GM21515 (cell line): ENCODE measurements at regions not wholly inside any gene's neighbourhood (a gene's known extent, or its start where the extent isn't known, plus 50 kb on each side); places are given as distances from the start of the nearest gene placed in this dataset.

ENCODE experiments used
- ATAC-seq: cut with Tn5 transposase; IDR thresholded peaks from one replicate; pipeline ENCODE4 v1.9.1; 2021; ENCODE audit not compliant: unreplicated experiment

GRCh38 chr15:98025237-98025636 lies 64.7 kb downstream of the ARRDC4 start:
- ATAC-seq, result no peak

DNA sequence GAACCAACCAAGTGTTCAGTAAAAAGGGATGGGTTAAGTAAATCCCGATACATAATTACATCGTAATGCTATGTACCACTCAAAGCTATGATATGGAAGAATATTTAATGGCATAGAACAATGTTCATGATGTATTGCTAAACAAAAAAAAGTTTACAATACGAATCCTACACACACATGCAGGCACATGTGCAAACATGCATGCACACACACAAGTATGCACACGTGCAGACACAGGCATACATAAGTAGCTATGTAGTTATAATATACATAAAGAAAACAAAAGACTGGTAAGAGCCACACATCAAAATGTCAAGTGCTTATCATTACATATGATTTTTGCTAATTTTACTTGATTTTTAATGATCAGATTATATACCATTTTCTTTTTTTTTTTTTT lies 74.2 kb downstream of the ARRDC4 start:
- ATAC-seq, result no peak

DNA sequence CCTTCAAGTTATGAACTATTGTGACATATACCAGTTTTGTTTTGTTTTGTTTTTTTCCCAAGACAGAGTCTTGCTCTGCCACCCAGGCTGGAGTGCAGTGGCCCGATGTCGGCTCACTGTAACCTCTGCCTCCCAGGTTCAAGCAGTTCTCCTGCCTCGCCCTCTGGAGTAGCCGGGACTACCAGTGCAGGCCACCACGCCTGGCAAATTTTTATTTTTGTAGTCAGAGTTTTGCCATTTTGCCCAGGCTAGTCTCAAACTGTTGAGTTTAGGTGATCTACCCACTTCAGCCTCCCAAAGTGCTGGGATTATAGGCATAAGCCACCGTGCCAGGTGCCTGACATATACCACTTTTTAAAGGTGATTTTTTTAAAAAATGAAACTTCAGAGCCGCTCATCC lies 74.6 kb downstream of the ARRDC4 start:
- no peak for ATAC-seq

DNA sequence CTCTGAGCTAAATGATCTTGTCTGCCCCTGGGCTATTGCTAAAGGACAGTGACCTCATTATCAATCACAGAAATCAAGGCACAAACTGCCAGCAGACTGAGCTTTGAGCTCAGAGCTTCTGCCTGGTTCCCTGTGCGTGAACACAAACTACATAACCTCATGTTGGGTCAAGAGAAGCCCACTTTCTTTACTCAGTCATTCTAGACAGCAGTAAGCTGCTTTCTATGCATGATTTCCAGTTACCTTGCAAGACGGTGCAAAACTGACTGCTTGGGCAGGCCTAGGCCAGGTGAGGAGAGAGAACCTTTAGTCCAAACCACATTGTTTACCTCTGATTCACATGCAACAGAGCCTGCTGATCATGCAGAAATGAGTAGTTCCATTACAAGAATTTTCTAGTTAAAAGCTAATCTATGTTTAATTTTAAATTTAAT lies 75.1 kb downstream of the ARRDC4 start:
- no peak for ATAC-seq

- ATAC-seq, result no peak
Measured at GRCh38 chr15:98039596-98039995, 79.1 kb downstream of the ARRDC4 start.

DNA sequence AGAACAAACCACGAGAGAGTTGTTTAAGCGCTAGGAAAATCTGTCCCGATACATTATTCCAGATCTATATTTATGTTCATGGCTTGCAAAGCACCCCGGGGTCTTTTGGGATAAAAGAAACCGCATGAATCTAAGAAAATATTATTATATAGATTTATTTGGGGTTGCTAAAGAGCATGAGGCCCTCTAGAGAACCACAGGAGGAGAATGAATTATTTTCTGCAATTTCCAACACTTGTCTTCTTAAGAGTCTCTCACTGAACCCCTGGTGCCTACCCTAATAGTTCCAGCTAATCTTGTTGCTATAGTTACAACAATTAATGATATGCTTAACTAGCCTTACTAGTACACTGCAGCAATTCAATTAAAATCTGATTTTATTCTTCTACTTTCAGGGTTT lies 79.6 kb downstream of the ARRDC4 start:
- no peak for ATAC-seq

DNA sequence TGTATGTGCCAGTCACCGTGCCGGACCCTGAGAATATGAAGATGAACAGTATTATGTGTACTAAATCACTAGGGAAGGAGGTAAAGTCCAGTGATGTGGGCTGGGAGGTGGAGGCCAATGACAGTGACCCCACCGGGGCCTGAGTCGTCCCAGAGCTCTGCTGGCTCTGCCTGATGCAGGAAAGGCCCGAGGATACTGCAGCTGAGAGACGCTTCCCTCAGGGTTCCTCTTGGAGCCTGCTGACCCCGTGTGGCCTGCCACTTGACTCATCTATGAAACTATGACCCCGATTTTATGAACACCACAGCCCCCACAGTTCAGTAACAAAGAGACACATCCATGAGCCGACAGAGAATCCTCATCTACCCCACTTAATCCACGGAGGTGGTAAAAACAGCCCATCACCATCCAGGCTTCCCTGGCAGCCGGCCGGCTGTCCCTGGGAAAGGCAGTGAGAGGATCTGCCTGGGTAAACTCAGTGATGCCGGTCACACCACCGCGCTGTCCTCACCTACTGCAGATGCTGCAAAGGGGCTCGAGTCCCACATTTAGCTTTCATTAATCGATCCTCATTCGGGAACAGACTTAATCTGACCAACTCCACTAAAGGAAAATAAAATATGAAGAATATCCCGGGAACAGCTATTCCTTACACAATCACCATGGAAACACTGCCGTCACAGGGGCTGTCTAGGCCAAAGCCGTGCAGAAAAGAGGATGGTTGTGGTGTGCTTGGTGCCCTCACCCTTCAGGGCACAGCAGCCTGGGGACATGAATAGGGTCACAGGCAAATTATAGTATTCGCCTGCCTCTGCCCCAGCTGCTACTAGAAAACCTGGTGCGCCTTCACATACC lies 82.9 kb downstream of the ARRDC4 start:
- ATAC-seq, result no peak

DNA sequence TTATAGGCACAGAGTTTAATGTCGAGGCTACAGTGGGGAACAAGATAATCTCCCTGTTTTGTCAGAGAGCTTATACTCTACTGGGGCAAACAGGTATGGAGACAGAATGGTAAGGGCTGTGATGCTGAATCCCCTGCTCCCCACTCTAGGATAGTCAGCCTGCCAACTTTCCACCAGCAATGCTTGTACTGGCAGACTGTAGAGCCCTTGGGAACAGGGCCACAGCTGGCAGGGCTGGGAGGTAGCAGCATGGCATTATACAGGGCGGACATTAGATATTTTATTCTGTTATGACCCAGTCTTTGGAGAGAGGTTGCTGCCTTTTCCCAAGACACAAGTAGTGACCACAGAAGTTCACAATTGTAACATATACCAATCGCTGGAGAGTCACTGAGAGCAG lies 91.2 kb downstream of the ARRDC4 start:
- ATAC-seq, result no peak

- ATAC-seq, result no peak
Measured at GRCh38 chr15:98057453-98057852, 97.0 kb downstream of the ARRDC4 start.

DNA sequence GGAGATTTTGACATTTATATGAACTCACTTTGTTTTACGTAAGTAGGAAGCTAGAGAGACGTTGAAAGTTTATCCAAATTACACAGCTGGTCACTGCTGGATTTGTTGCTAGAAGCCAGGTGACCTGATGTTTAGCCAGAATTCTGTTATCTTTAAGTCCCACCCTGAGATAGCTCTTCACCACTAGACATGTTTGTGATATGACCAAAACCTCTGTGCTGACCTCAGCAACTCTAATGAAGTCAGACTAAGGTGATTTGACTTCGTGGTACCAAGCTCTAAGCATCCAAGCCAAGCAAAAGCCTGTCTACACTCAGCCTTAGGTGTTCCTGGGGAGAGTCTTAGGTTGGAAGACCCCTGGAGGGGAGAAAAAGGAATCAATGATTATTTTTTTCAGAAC lies 102.4 kb downstream of the ARRDC4 start:
- no peak for ATAC-seq

DNA sequence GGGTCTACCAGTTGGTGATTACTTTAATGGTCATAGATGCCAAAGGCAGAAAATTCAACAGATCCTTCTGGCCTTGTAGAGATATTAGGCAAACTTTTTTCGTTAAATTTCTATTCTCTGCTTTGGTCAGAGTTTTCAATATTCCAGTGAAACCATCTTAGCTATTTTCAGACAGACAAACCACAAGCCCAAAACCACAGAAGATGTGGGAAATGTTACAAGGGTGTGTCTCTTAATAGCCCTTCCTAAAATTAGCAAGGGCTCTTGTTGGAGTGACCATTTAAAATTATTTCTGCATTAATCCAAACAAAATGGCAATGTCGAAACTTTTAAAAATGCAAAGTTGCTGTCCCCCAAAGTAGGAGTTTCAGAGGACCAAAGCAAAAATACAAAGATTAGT lies 102.8 kb downstream of the ARRDC4 start:
- ATAC-seq, result no peak

DNA sequence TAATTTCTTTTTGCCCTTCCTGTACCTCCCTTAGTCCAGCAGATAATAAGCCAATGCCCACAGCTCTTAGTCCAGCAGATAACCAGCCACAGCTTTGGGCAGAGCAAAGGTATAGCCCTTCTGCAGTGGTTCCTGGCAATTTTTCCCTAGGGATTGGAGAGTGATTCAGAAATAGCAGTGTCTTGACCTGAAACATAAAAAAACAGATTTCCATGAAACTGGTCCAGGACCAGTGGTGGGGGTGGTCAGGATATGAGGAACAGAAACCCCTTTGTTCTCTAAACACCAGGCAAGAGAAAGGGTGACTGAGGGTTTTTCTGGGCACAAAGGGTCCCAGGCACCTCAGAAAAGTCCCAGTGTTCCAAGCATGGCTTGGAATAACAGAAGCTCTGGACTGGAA lies 103.4 kb downstream of the ARRDC4 start:
- ATAC-seq, result no peak

- no peak for ATAC-seq
Measured at GRCh38 chr15:98067339-98067738, 106.8 kb downstream of the ARRDC4 start.

DNA sequence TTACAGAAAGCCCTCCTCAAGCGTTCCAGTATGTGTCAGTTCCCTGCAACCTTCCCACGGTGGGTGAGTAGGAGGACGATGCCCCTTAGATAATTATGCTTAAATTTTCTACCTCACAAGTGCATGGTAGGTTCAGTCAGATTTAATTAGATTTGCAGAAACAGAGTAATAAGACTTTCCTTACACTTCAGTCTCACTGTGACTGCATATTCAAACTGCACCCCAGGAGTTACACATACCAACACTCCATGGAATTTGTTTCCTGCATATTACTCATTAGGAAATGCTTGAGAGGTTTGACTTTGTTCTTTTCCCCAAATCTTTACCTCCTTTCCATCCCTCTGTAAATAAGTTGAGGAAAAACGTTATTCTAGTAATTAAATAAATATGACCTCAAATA lies 108.8 kb downstream of the ARRDC4 start:
- ATAC-seq, result no peak

DNA sequence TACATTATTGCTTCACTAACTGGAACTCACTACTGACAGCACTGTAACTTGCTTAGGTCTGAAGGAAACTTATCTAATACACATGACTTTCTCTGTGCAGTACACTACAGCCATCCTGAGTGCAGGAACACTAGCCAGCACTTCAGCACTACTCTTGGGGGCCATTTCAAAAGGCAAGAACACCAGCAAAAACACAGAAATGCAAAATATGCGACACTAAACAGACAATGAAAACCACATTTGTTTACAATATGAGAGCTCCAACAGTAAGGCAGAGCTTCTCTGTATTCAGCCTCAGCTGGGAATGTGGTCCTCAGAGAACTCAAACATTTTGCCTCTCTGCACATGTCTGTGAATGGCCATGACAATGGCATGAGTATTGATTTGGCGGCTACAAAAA lies 109.6 kb downstream of the ARRDC4 start:
- ATAC-seq, result no peak

DNA sequence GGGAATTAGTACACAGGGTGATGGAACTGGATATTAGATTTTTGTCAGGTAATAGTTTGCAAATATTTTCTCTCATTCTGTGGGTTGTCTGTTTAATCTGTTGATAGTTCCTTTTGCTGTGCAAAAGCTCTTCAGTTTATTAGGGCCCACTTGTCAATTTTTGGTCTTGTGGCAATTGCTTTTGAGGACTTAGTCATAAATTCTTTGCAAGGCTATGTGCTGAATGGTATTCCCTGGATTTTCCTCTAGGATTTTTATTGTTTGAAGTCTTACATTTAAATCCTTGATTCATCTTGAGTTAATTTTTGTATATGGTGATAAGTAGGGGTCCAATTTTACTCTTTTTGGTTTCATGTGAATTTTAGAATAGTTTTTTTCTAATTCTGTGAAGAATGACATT lies 111.3 kb downstream of the ARRDC4 start:
- ATAC-seq, result no peak

GRCh38 chr15:98075441-98075840 lies 114.9 kb downstream of the ARRDC4 start:
- no peak for ATAC-seq

DNA sequence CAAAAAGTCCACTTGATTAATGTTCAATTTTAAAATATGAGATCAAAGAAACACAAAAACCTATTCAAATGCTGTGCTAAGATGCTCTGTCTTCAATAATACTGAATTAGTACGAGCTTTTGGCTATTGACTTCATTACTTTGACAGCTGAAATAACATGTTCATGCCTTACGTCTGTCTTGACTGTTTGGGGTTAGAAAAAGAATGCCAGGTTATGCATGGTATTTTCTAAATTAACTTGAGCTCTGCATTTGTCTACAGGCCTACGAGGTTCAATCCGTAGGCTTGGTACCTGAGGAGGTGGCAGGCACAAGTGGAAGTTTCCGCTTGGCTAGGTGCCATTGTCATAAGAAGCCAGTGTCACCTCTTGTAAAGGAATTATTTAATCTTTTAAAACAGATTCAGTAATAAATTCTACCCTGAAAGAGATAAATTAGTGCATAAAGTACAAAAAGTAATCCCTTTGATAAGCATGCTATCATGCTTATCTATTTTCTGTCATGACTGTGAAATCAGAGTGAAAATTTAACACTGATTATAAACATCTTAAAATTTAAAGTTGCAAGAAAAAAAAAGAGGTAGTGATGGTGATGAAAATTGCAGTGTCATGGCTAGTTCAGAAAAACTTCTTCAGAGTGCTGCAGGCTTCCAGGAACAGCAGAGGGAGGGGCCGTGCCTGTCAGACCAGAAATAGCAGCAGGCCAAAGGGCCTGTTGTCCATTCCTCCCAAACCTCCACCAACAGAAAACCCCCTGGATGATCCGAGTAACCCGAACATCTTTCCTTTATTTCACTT lies 115.7 kb downstream of the ARRDC4 start:
- no peak for ATAC-seq

GRCh38 chr15:98077186-98077585 lies 116.7 kb downstream of the ARRDC4 start:
- ATAC-seq, result no peak

DNA sequence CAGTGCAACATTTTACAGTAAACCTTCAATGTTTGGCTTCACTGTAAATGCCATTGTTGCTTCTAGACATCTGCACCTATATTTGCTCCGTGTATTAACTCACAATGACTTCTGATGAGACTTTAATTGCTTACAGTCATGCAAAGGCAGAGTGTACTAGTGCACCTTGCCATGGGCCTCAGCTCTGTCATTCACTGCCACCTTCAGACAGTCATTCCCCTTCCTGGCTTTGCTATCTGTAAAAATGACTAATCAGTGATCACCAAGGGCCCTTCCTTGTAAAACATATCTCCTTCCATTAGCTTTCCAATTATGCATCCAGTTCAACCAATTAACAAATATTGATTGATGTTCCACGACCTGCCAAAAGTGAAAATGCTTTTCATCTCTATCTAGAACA lies 120.3 kb downstream of the ARRDC4 start:
- ATAC-seq, result no peak

- no peak for ATAC-seq
Measured at GRCh38 chr15:98083203-98083910, 122.9 kb downstream of the ARRDC4 start.
